Testis (tissue), 2 donors: ENCODE measurements at regions not wholly inside any gene's neighbourhood (a gene's known extent, or its start where the extent isn't known, plus 50 kb on each side); places are given as distances from the start of the nearest gene placed in this dataset.
A peak's percentile ranks its signal among the peaks of the same experiment; 100 is the strongest.

Experiments used
- DNase-seq: peaks from one replicate; pipeline ENCODE4 v3.0.0-alpha.2; 2019
- H3K27ac ChIP-seq, 2 donors: fragments of 200-600 bp; sonication (generic); one replicate each; pipeline ENCODE4 v1.5.1; 2019
- H3K27me3 ChIP-seq: fragments of 200-600 bp; sonication (generic); one replicate; pipeline ENCODE4 v1.5.1; 2019
- H3K36me3 ChIP-seq: fragments of 200-600 bp; sonication (generic); one replicate; pipeline ENCODE4 v1.5.1; 2017; ENCODE audit warnings: low read depth; ENCODE audit errors: missing control alignments
- H3K4me1 ChIP-seq: fragments of 200-600 bp; sonication (generic); one replicate; pipeline ENCODE4 v1.5.1; 2019
- H3K4me3 ChIP-seq, 2 donors: fragments of 200-600 bp; sonication (generic); one replicate each; pipeline ENCODE4 v1.5.1; 2017 to 2019
- H3K9me3 ChIP-seq: fragments of 200-600 bp; sonication (generic); one replicate; pipeline ENCODE4 v1.5.1; 2017
- CTCF ChIP-seq, 3 experiments: fragments of 450-650 bp in 2 of 3; fragments of 200-600 bp in 1 of 3; sonication (generic) in 1 of 3; IDR thresholded peaks; one replicate each; pipeline ENCODE4 v1.5.1; 2016 to 2019; ENCODE audit warnings: antibody characterized with exemption in 3 of 3, mild to moderate bottlenecking in 2 of 3, moderate library complexity in 1 of 3
- POLR2A ChIP-seq: fragments of 450-650 bp; IDR thresholded peaks from one replicate; pipeline ENCODE4 v1.6.1; 2017; ENCODE audit warnings: antibody characterized with exemption, mild to moderate bottlenecking, moderate library complexity
- WGBS, 2 donors: methylation state at CpG; one replicate each; pipeline ENCODE4 v1.1.5; 2018; 5-methylcytosine and 5-hydroxymethylcytosine counted together
- intact Hi-C: fragments of 100-400 bp; cut with DNase I; formaldehyde crosslinking; loops from one replicate; pipeline ENCODE4 v1.15.1; 2023; ENCODE audit warnings: low total_unique reads

GRCh38 chr22:47434336-47435203 lies 672.1 kb downstream of the TBC1D22A start:
- Histone ChIP-seq H3K27me3 (no peaks in the 10 kb centered on the region), H3K27ac (no peak overlapping the region), H3K36me3 (no peaks in the 10 kb centered on the region), H3K9me3 (no peaks in the 10 kb centered on the region), H3K4me3 (no peak overlapping the region), H3K4me1 (no peaks in the 10 kb centered on the region)
- 84 to 89% methylated on average over 17 of the region's 17 CpGs for WGBS, 2 donors
- TF ChIP-seq CTCF (IDR thresholded peaks at IDR 0.05) (no peak), POLR2A (no peak)
- intact Hi-C loops = no loop called here
- no peak for DNase-seq

- Histone ChIP-seq H3K27ac (no peak overlapping the region), H3K36me3 (no peaks in the 10 kb centered on the region), H3K4me1 (no peaks in the 10 kb centered on the region), H3K4me3 (no peak overlapping the region), H3K9me3 (no peaks in the 10 kb centered on the region), H3K27me3 (no peaks in the 10 kb centered on the region)
- WGBS, 2 donors = 93 to 96% methylated on average over 5 of the region's 5 CpGs
- DNase-seq = no peak
- no peak for TF ChIP-seq POLR2A
- TF ChIP-seq CTCF (IDR thresholded peaks at IDR 0.05) = no peak
- intact Hi-C loops = no loop called here
Measured at GRCh38 chr22:47433627-47434026, 671.2 kb downstream of the TBC1D22A start.

- TF ChIP-seq CTCF (IDR thresholded peaks at IDR 0.05) (no peak), POLR2A (no peak)
- H3K4me3 ChIP-seq = no peak overlapping the region
- DNase-seq = no peak
- 73 to 76% methylated on average over 7 of the region's 7 CpGs for WGBS, 2 donors
- H3K4me1 ChIP-seq = no peaks in the 10 kb centered on the region
- no peaks in the 10 kb centered on the region for H3K9me3 ChIP-seq
- no peaks in the 10 kb centered on the region for H3K36me3 ChIP-seq
- intact Hi-C loops = no loop called here
- no peak overlapping the region for H3K27ac ChIP-seq
- no peaks in the 10 kb centered on the region for H3K27me3 ChIP-seq
Measured at GRCh38 chr22:47432683-47433082, 670.2 kb downstream of the TBC1D22A start.

GRCh38 chr22:47423861-47424820 lies 661.7 kb downstream of the TBC1D22A start:
- H3K4me1 ChIP-seq = no peaks in the 10 kb centered on the region
- intact Hi-C loops = no loop called here
- no peaks in the 10 kb centered on the region for H3K9me3 ChIP-seq
- no peaks in the 10 kb centered on the region for H3K36me3 ChIP-seq
- no peak for TF ChIP-seq CTCF (IDR thresholded peaks at IDR 0.05)
- TF ChIP-seq POLR2A = no peak
- H3K4me3 ChIP-seq = no peak overlapping the region
- WGBS, 2 donors = 76% methylated on average over 17 to 21 of the region's 21 CpGs
- DNase-seq = peak; percentile 29
- no peaks in the 10 kb centered on the region for H3K27me3 ChIP-seq
- H3K27ac ChIP-seq = no peak overlapping the region
